HG03103 (cell line): ENCODE measurements at regions not wholly inside any gene's neighbourhood (a gene's known extent, or its start where the extent isn't known, plus 50 kb on each side); places are given as distances from the start of the nearest gene placed in this dataset.
"Not testable (repeated sequence)": the region's sequence is repeated elsewhere in the genome, so short reads cannot be mapped to it uniquely, and the experiment has no call there.

Source experiments
- ATAC-seq: cut with Tn5 transposase; IDR thresholded peaks from one replicate; pipeline ENCODE4 v1.9.1; 2021; ENCODE audit warnings: low read depth; ENCODE audit not compliant: unreplicated experiment

DNA sequence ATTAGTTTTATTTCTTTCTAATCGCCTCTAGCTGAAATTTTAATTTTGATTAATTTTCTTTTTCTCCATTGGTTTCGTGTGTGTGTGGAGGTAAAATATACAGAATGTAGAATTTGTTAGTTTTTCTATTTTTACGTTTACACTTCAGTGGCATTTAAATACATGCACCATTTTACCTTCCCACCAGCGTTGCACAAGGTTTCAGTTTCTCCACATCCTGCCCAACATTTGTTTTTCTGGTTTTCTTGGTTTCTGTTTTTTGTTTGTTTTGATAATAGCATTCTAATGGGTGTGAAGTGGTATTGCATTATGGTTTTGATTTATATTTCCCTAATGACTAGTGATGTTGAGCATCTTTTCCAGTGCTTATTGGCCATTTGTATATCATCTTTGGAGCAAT is 871.4 kb upstream of the DEFB115 start:
- not testable (repeated sequence) for ATAC-seq

DNA sequence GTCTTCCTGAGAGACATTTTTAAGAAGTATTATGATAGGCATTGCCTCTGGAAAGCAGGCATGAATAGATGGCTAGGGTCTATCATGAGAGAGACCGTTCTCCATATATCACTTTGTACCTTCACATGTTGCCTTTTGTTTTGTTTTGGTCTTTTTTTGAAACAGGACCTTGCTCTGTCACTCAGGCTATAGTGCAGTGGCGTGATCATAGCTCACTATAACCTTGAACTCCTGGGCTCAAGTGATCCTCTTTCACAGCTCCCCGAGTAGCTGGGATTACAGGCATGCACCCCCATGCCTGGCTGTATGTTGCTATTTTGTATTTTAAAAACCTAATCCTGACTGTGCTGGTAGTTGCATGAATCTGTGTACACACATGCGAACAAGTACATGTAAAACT is 869.6 kb upstream of the DEFB115 start:
- ATAC-seq: not testable (repeated sequence)

DNA sequence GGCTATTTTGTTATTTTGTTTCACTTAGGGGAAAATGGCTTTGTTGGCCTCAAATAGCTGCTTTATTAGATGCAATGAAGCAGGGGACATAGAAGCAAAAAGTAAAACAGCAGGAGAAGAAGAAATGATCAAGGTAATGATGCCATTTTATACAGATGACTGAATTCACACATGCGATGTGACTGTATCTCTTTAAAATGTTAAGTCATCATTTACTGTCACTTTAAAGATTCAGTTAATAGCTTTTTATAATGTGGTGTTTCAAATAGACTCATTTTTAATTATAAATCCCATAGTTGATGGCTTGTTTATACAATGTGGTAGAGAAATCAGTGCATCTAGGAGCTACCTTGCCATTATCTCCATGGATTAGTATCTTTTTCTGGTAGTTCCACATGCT is 863.9 kb upstream of the DEFB115 start:
- ATAC-seq: not testable (repeated sequence)

DNA sequence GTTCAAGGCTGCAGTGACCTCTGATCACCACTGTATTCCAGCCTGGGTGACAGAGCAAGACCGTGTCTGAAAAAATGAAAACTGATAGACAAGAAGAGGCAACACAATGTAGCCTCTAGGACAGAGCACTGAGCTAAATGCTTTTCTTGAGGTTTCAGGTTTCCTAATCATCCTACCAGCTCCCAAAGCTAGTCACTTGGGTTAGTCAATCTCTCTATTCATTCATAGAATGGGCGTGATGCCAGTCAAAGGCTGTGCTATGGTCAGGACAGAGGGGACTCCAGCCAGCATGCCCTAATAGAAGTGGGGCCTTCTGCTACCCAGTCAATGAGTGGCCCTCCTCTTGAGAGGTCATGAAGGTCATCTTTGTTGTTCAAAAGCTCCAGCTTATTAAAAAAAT is 860.4 kb upstream of the DEFB115 start:
- not testable (repeated sequence) for ATAC-seq

DNA sequence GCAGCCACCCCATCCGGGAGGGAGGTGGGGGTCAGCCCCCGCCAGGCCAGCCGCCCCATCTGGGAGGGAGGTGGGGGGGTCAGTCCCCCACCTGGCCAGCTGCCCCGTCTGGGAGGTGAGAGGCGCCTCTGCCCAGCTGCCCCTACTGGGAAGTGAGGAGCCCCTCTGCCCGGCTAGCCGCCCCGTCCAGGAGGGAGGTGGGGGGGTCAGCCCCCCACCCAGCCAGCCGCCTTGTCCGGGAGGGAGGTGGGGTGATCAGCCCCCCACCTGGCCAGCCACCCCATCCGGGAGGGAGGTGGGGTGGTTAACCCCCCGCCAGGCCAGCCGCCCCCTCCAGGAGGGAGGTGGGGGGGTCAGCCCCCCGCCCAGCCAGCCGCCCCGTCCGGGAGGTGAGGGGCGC is 852.4 kb upstream of the DEFB115 start:
- not testable (repeated sequence) for ATAC-seq

DNA sequence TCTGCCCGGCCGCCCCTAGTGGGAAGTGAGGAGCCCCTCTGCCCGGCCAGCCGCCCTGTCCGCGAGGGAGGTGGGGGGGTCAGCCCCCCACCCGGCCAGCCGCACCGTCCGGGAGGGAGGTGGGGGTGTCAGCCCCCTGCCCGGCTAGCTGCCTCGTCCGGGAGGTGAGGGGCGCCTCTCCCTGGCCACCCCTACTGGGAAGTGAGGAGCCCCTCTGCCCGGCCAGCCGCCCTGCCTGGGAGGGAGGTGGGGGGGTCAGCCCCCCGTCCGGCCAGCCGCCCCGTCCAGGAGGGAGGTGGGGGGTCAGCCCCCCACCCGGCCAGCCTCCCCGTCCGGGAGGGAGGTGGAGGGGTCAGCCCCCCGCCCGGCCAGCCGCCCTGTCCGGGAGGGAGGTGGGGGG is 851.9 kb upstream of the DEFB115 start:
- ATAC-seq: not testable (repeated sequence)

DNA sequence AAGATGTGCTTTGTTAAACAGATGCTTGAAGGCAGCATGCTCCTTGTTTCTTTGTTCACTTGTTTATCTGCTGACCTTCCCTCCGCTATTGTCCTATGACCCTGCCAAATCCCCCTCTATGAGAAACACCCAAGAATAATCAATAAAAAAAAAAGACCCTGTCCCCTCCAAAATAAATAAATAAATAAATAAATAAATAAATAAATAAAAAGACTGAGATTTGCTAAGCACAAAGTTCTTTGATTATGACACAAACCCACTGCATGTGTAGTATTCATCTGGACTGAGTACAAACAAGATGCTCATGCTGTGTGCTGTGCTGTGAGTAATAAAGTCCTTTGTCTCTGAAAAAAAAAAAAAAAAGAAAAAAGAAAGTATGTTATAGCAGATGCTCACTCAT is 851.1 kb upstream of the DEFB115 start:
- ATAC-seq: not testable (repeated sequence)

DNA sequence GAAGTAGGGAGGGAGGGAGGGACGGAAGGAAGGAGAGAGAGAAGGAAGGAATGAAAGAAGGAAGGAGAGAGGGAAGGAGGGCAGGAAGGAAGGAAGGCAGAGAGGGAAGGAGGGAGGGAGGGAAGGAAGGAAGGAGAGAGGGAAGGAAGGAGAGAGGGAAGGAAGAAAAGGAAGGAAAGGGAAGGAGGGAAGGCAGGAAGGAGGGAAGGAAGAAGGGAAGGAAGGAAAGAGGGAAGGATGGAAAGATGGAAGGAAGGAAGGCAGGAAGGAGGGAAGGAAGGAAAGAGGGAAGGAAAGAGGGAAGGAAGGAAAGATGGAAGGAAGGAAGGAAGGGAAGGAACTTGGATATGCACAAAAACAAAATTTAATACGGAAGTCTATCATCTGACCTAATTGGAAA is 844.5 kb upstream of the DEFB115 start:
- ATAC-seq: no peak

DNA sequence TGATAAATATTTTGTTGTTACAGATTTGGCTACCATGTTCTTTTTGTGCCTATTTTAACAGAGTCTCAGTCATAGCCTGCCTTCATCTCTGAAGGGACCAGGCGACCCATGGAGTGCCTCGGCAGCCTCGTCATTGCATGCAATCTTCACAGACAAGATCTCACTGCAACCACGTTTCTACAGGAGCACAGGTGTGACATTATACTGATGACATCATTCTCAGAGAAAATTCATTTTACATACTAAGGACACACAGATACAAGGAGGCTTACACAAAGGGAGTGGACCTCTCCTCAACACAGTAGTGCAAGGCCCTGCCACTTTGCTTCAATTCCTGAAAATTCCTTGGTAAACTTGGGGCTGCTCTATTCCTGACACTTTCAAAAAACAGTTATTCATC is 840.1 kb upstream of the DEFB115 start:
- not testable (repeated sequence) for ATAC-seq

DNA sequence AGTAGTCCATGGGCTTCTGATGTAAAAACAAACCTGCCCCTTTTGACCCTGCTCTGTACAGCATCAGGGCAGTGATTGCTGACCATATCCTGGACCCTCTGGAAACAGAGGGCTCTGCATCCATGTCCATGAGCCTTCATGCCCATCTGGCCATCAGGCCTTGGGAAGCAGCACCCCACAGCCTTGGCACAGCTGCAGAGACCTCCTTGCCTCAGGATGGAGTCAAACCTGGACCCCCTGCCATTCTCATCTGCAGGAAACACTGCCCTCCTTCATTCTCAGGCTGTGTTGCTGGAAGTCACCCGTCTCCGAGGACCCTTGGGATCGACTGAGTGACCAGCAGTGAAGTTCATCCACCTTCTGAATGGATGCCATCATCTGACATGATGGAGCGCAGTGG is 839.1 kb upstream of the DEFB115 start:
- ATAC-seq: not testable (repeated sequence)

DNA sequence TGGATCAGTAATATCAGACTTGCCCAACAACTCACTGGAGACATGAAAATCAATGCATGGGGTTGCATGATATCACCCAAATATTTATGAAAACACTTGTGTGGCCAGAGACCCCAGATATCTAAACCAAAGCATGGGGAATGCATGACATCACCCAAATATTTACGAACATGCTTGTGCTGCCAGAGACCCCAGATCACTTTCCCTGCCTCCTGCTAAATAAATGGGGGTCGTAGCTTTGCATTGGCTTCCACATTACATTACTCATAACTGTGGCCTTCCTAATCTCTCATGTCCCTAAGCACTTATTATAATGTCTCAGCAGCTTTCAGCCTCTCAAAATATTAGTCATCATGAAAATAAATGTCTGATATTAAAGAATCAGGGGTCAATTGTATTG is 838.0 kb upstream of the DEFB115 start:
- ATAC-seq: no peak

DNA sequence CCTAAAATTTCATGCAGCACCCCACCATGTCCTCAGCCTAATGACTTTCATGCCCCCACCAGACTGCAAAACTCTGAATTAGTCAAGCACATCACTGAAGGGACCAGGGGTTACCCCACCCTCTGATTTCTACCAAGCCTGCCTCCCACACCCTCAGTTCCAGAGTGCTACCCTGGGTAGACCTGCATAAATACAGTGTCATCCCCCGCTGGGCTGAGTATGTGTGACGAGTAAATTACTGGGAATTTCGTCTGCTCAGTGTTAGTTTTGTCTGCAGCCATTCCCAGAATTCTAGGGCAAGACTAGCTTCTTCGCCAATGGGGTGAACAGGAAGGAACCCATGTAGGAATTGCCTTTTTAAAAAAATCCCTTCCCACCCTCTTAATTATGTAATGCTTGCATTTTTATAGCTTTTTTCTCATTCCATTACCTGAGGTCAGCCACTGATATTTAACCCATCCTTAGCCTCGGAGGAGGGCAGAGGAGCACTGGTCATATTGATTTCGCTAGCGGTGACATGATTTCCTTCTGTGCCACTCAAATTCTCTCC is 837.5 kb upstream of the DEFB115 start:
- not testable (repeated sequence) for ATAC-seq
